Skeletal muscle satellite cell (primary cell): ENCODE measurements at regions not wholly inside any gene's neighbourhood (a gene's known extent, or its start where the extent isn't known, plus 50 kb on each side); places are given as distances from the start of the nearest gene placed in this dataset.
"Not testable (repeated sequence)": the region's sequence is repeated elsewhere in the genome, so short reads cannot be mapped to it uniquely, and the experiment has no call there.

ENCODE experiments used
- H3K27me3 ChIP-seq: 2 replicates; pipeline ENCODE4 v1.7.0; 2013; ENCODE audit warnings: low read length; ENCODE audit not compliant: control insufficient read depth, insufficient read depth
- H3K36me3 ChIP-seq: 2 replicates; pipeline ENCODE4 v1.7.0; 2013; ENCODE audit warnings: mild to moderate bottlenecking, control low read depth, low read length; ENCODE audit not compliant: insufficient read depth
- H3K4me1 ChIP-seq: 2 replicates; pipeline ENCODE4 v1.7.0; 2013; ENCODE audit warnings: low read length; ENCODE audit not compliant: control insufficient read depth, insufficient read depth
- H3K4me2 ChIP-seq: 2 replicates; pipeline ENCODE4 v1.7.0; 2013; ENCODE audit warnings: mild to moderate bottlenecking, low read length
- H3K4me3 ChIP-seq: 2 replicates; pipeline ENCODE4 v1.7.0; 2013; ENCODE audit warnings: low read length
- H3K9ac ChIP-seq: 2 replicates; pipeline ENCODE4 v1.7.0; 2013; ENCODE audit warnings: mild to moderate bottlenecking, low read depth, low read length, moderate library complexity
- H3K9me3 ChIP-seq: replicated peaks from 2 replicates; pipeline ENCODE4 v1.7.0; 2013; ENCODE audit warnings: mild to moderate bottlenecking, control low read depth, low read length

DNA sequence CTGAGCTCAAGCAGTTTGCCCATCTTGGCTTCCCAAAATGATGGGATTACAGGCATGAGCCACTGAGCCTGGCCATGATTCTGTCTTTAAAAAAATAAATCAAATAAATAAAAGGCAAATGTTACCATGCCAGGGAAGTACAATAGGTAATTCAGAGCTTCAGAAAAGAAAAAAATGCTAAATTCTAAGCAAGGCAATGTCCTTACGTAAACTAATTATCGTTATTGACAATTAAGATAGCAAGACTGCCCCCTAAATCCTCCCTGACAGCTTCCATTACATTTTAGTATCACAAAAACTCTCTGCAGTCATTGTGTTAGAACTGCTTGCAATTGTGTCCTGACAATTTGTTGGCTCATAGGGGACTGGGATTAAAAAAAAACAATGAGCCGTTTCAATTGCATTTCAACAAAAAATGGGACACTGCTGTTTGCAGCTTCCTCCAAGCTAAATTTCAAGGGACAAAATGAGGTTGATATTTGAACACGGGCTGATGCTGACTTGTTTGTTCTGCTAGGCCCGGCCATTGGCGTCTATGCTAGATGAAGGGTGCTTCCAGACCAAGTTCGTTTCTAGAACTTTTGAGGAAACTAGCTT, 88.9 kb downstream of the MOGAT1 start:
- H3K4me1 ChIP-seq, result peaks cover 20% of the 10 kb centered on the region
- no peaks in the 10 kb centered on the region for H3K27me3 ChIP-seq
- H3K4me2 ChIP-seq, result no peak overlapping the region
- H3K9me3 ChIP-seq, result no peaks in the 10 kb centered on the region
- H3K36me3 ChIP-seq, result no peaks in the 10 kb centered on the region
- H3K4me3 ChIP-seq, result no peak overlapping the region
- H3K9ac ChIP-seq, result no peak overlapping the region

DNA sequence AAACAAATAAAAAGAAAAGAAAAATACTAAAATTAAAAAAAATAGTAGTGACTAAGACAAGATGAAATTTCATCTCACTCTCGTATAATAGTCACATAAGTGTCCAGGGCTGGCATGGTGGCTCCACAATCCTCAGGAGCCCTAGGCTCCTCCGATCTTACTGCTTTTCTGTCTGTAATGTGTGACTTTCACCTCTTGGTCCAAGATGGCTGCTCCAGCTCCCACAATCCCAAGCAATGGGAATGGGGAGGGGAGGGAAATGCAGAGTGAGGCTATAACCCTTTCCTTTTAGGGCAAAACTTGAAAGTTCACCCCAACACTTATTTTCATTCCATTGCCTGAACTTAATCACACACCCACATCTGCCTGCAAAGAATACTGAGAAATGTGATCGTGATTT, 90.4 kb downstream of the MOGAT1 start:
- H3K4me2 ChIP-seq, result no peak overlapping the region
- no peak overlapping the region for H3K9ac ChIP-seq
- no peak overlapping the region for H3K4me3 ChIP-seq
- no peaks in the 10 kb centered on the region for H3K36me3 ChIP-seq
- peaks cover 5% of the 10 kb centered on the region for H3K4me1 ChIP-seq
- no peaks in the 10 kb centered on the region for H3K27me3 ChIP-seq
- no peaks in the 10 kb centered on the region for H3K9me3 ChIP-seq

DNA sequence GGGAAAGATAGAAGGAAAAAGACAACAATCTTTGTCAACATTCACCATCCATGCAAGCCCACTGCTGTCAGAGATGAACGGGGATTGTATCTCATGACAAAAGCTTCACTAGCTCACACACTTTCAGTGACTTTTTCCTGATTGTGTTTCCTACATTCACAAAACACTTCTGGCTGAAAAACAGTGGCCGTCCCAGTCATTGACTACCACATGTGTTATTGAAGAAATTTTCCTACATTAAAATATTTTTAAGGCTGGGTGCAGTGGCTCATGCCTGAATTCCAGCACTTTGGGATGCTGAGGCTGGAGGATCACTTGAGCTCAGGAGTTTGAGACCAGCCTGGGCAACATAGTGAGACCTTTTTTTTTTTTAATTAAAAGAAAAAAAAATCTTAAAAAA, 90.9 kb downstream of the MOGAT1 start:
- Histone ChIP-seq H3K4me1 (peaks cover under 1% of the 10 kb centered on the region), H3K4me3 (no peak overlapping the region), H3K4me2 (no peak overlapping the region), H3K36me3 (no peaks in the 10 kb centered on the region), H3K9me3 (no peaks in the 10 kb centered on the region), H3K27me3 (no peaks in the 10 kb centered on the region), H3K9ac (no peak overlapping the region)

DNA sequence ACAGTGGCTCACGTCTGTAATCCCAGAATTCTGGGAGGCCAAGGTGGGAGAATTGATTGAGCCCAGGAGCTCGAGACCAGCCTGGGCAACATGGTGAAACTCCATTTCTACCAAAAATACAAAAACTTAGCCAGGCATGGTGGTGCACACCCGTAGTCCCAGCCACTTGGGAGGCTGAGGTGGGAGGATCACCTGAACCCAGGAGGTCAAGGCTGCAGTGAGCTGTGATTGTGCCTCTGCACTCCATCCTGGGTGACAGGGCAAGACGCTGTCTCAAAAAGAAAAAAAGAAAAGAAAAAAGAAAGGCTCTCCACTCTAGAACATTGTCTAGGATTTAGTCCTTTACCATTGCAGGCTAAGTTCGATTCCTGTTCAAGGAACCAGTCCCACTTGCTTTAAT, 94.4 kb downstream of the MOGAT1 start:
- H3K9me3 ChIP-seq, H3K9ac ChIP-seq, H3K4me2 ChIP-seq, H3K4me3 ChIP-seq, H3K36me3 ChIP-seq, H3K4me1 ChIP-seq, H3K27me3 ChIP-seq: not testable (repeated sequence)

DNA sequence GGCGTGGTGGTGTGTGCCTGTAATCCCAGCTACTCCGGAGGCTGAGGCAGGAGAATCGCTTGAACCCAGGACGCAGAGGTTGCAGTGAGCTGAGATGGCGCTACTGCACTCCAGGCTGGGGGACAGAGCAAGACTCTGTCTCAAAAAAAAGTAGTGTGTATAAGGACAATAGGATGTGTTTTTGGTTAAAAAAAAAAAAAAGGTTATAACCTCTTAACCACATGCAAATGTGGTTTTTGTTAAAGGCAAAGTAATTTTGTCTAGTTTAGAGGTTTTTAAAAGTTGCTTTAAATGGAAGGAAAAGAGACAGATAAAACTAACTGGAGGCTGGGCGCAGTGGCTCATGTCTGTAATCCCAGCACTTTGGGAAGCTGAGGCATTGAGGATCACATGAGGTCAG, 92.8 kb upstream of the ACSL3 start:
- H3K4me2 ChIP-seq, H3K27me3 ChIP-seq, H3K4me1 ChIP-seq, H3K4me3 ChIP-seq, H3K9ac ChIP-seq, H3K36me3 ChIP-seq, H3K9me3 ChIP-seq: not testable (repeated sequence)

DNA sequence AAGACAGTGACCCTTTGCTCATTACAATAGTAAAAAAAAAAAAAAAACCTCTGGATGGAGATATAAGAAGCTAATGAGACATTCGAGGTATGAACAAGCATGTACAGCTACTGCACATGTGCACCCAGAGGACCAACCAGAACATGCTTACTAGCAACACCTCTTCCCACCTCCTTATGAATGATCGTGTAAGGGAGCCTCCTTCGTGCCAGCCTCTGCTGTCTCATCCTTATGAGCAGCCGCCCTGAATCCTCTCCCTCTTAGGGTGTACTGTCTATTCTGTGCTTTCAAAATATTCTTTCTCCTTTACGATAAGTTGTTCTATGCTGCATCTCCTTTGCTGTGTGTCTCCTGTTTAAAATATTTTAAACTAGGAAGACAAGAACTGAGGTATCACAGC, 91.4 kb upstream of the ACSL3 start:
- H3K36me3 ChIP-seq, result no peaks in the 10 kb centered on the region

DNA sequence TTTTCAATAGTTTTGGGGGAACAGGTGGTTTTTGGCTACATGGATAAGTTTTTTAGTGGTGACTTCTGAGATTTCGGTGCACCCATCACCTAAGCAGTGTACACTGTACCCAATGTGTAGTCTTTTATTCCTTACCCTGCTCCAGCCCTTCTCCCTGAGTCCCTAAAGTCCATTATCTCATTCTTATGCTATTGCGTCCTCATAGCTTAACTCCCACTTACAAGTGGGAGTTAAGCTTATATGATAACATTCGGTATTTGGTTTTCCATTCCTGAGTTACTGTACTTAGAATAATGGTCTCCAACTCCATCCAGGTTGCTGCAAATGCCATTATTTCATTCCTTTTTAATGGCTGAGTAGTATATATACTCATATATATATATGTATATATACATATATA, 90.9 kb upstream of the ACSL3 start:
- H3K4me3 ChIP-seq, result no peak overlapping the region
- H3K4me2 ChIP-seq, result no peak overlapping the region
- H3K36me3 ChIP-seq, result no peaks in the 10 kb centered on the region
- H3K9me3 ChIP-seq, result no peaks in the 10 kb centered on the region
- no peak overlapping the region for H3K9ac ChIP-seq
- no peaks in the 10 kb centered on the region for H3K27me3 ChIP-seq
- H3K4me1 ChIP-seq, result no peaks in the 10 kb centered on the region

More for the DNA sequence above, 91.4 kb upstream of the ACSL3 start:
- no peaks in the 10 kb centered on the region for H3K9me3 ChIP-seq
- no peaks in the 10 kb centered on the region for H3K4me1 ChIP-seq
- no peak overlapping the region for H3K4me2 ChIP-seq
- H3K27me3 ChIP-seq, result no peaks in the 10 kb centered on the region
- no peak overlapping the region for H3K4me3 ChIP-seq
- H3K9ac ChIP-seq, result no peak overlapping the region

DNA sequence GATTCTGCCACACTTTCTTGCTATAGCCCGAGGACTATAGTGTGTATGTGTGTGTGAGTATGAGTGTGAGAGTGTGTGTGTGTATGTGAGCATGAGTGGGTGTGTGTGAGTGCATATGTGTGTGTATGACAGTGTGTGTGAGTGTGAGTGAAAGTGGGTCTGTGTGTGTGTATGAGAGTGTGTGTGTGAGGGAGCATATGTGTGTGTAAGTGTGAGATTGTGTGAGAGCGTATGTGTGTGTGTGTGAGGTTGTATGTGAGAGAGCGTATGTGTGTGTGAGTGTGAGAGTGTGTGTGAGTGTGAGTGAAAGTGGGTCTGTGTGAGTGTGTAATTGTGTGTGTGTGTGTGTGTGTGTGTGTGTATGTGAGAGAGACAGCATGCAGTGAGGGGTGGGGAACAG, 89.0 kb upstream of the ACSL3 start:
- no peak overlapping the region for H3K9ac ChIP-seq
- no peaks in the 10 kb centered on the region for H3K36me3 ChIP-seq

DNA sequence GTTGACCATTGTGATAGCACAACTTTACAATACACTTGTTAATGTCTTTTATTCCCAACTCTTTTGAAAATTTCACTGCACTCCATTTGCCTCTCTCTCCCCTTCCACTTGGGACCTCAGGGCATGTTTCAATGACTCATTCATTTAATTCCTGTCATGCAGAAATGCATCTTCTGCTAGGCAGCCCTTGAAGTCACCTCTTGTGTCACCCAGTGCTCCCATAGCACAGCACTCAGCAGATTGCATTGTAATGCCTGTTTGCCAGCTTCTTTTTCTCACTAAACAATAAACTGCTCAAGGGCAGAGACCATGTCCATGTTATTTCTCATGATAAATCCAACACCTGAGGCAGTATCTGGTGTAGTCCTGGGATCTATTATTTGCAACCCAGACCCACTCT, 85.9 kb upstream of the ACSL3 start:
- H3K9ac ChIP-seq, result no peak overlapping the region
- no peaks in the 10 kb centered on the region for H3K27me3 ChIP-seq
- no peak overlapping the region for H3K4me3 ChIP-seq
- H3K36me3 ChIP-seq, result no peaks in the 10 kb centered on the region
- H3K4me1 ChIP-seq, result no peaks in the 10 kb centered on the region
- no peaks in the 10 kb centered on the region for H3K9me3 ChIP-seq
- no peak overlapping the region for H3K4me2 ChIP-seq

More for the DNA sequence above, 89.0 kb upstream of the ACSL3 start:
- no peak overlapping the region for H3K4me2 ChIP-seq
- no peaks in the 10 kb centered on the region for H3K4me1 ChIP-seq
- H3K4me3 ChIP-seq, result no peak overlapping the region
- H3K9me3 ChIP-seq, result no peaks in the 10 kb centered on the region
- H3K27me3 ChIP-seq, result no peaks in the 10 kb centered on the region

DNA sequence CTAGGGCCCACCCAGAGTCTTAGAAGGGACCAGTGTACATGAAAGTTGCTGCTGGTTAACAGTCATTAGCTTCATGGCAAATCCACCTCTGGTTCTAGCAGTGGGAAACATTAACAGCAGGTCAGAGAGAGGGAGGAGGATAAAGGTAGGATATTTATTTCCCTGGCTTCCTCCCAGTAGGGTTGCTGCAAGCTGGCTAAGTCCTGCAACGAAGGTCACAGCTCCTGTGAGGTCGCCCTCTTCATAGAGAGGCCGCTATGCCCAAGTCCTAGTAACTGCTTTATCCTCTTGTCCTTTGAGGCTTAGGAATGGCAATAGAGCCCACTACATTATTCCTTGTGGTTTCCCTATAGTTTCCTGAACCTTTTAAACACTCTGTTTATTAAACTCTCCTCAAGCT, 84.0 kb upstream of the ACSL3 start:
- Histone ChIP-seq H3K4me2 (no peak overlapping the region), H3K36me3 (no peaks in the 10 kb centered on the region), H3K4me1 (no peaks in the 10 kb centered on the region), H3K9ac (no peak overlapping the region), H3K9me3 (no peaks in the 10 kb centered on the region), H3K27me3 (no peaks in the 10 kb centered on the region), H3K4me3 (no peak overlapping the region)

DNA sequence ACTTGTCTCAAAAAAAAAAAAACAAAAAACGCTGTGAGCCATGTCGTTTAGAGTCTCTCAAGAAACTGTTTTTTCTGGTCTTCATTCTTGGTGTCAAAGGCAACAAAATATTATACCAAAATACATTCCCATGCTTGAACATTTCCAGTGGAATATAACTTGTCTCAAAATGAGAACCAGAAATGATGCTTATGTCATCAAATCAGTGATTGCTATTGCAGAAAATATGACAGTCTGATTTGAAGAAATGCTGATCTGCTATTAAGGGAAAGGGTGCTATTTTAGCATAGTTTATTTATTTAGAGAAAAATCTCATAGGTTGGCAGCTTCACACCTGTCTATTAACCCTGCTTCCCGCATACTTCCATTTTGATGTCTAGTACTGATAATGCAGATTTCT, 82.4 kb upstream of the ACSL3 start:
- H3K36me3 ChIP-seq, result no peaks in the 10 kb centered on the region
- no peak overlapping the region for H3K9ac ChIP-seq
- H3K4me1 ChIP-seq, result peaks cover 3% of the 10 kb centered on the region
- no peak overlapping the region for H3K4me3 ChIP-seq
- no peaks in the 10 kb centered on the region for H3K9me3 ChIP-seq
- no peaks in the 10 kb centered on the region for H3K27me3 ChIP-seq
- H3K4me2 ChIP-seq, result no peak overlapping the region

DNA sequence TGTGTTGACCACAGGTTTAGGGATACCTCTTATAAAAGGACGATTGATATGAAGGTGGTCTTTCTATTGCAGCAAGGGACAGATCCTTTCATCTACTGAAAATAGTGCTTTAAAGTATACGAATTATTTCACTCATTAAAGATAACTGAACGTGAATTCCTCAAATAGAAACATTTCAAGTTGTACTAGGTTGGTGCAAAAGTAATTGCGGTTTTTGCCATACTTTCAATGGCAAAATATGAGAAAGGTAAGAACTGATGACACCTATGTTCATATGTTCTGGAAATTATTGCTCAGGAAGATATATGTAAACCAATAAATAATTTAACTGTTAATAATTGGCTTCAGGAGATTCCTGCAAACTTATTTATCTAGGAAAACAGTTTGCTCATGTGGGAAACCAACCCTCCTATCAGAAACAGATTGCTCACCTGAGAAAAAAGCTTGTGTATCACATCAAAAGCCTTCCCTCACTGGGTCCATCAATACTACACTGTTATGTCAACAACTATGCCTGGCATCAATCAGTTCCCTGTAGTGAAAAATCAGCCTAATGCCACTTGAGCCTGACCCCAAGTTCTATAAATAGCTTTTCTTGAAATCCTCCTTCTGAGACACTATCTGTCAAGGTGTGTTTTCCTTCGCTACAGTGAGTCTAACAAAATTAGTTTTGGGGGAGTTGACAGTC, 81.5 kb upstream of the ACSL3 start:
- Histone ChIP-seq H3K27me3 (no peaks in the 10 kb centered on the region), H3K9ac (no peak overlapping the region), H3K4me1 (peaks cover 3% of the 10 kb centered on the region), H3K9me3 (no peaks in the 10 kb centered on the region), H3K4me3 (no peak overlapping the region), H3K36me3 (no peaks in the 10 kb centered on the region), H3K4me2 (no peak overlapping the region)
